Astrocyte (in vitro differentiated cells and primary cell): ENCODE measurements at regions not wholly inside any gene's neighbourhood (a gene's known extent, or its start where the extent isn't known, plus 50 kb on each side); places are given as distances from the start of the nearest gene placed in this dataset.

Source experiments
- DNase-seq: peaks from one replicate; pipeline ENCODE4 v3.0.0-alpha.2; 2010; ENCODE audit warnings: low read depth
- FAIRE-seq: peaks from 2 replicates; lab custom pipeline; 2011; peaks lifted over from hg19 to GRCh38; lab: Jason Lieb, UNC
- H2AFZ ChIP-seq: 2 replicates; pipeline ENCODE4 v1.6.0; 2012; ENCODE audit warnings: low read depth, low read length, inconsistent platforms
- H3K27ac ChIP-seq: 2 replicates; pipeline ENCODE4 v1.5.1; 2011; ENCODE audit warnings: low read depth, low read length, inconsistent platforms
- H3K27me3 ChIP-seq: 2 replicates; pipeline ENCODE4 v1.6.0; 2011; ENCODE audit warnings: low read length, inconsistent platforms; ENCODE audit not compliant: insufficient read depth
- H3K36me3 ChIP-seq: 2 replicates; pipeline ENCODE4 v1.5.1; 2011; ENCODE audit warnings: low read length, inconsistent platforms; ENCODE audit not compliant: insufficient read depth
- H3K4me1 ChIP-seq: 2 replicates; pipeline ENCODE4 v1.5.1; 2011; ENCODE audit warnings: low read length, inconsistent platforms; ENCODE audit not compliant: insufficient read depth
- H3K4me2 ChIP-seq: 2 replicates; pipeline ENCODE4 v1.6.0; 2012; ENCODE audit warnings: low read length, inconsistent platforms
- H3K4me3 ChIP-seq: 2 replicates; pipeline ENCODE4 v1.5.1; 2011; ENCODE audit warnings: low read depth, mild to moderate bottlenecking, low read length, inconsistent platforms; ENCODE audit not compliant: insufficient read depth
- H3K79me2 ChIP-seq: 2 replicates; pipeline ENCODE4 v1.6.0; 2012; ENCODE audit warnings: mild to moderate bottlenecking, low read length, inconsistent platforms; ENCODE audit not compliant: insufficient read depth
- H3K9ac ChIP-seq: 2 replicates; pipeline ENCODE4 v1.6.0; 2012; ENCODE audit warnings: mild to moderate bottlenecking, low read length, inconsistent platforms
- H3K9me3 ChIP-seq: 2 replicates; pipeline ENCODE4 v1.5.1; 2012; ENCODE audit warnings: low read depth, mild to moderate bottlenecking, low read length, inconsistent platforms; ENCODE audit not compliant: insufficient read depth
- H4K20me1 ChIP-seq: 2 replicates; pipeline ENCODE4 v1.6.0; 2012; ENCODE audit warnings: low read length, inconsistent platforms; ENCODE audit not compliant: insufficient read depth
- H3K27ac Mint-ChIP-seq: one replicate; pipeline ENCODE4 v1.8.0; 2021; ENCODE audit warnings: mild to moderate bottlenecking, mixed read lengths; ENCODE audit not compliant: unreplicated experiment
- H3K27me3 Mint-ChIP-seq: one replicate; pipeline ENCODE4 v1.8.0; 2021; ENCODE audit warnings: low read depth, mixed read lengths; ENCODE audit not compliant: unreplicated experiment
- H3K36me3 Mint-ChIP-seq: one replicate; pipeline ENCODE4 v1.8.0; 2021; ENCODE audit warnings: low read depth, mixed read lengths; ENCODE audit not compliant: unreplicated experiment
- H3K4me1 Mint-ChIP-seq: one replicate; pipeline ENCODE4 v1.8.0; 2021; ENCODE audit warnings: low read depth, mixed read lengths; ENCODE audit not compliant: unreplicated experiment
- H3K4me3 Mint-ChIP-seq: one replicate; pipeline ENCODE4 v1.8.0; 2021; ENCODE audit warnings: mild to moderate bottlenecking, moderate library complexity, mixed read lengths; ENCODE audit not compliant: unreplicated experiment
- H3K9me3 Mint-ChIP-seq: one replicate; pipeline ENCODE4 v1.8.0; 2021; ENCODE audit warnings: mild to moderate bottlenecking, mixed read lengths; ENCODE audit not compliant: unreplicated experiment
- CTCF ChIP-seq: IDR thresholded peaks from 2 replicates; pipeline ENCODE4 v1.5.1; 2011; ENCODE audit warnings: low read depth, mild to moderate bottlenecking, inconsistent platforms, low read length, moderate library complexity; ENCODE audit not compliant: insufficient read depth
- EZH2 ChIP-seq: IDR thresholded peaks from 2 replicates; pipeline ENCODE4 v1.6.1; 2012; ENCODE audit warnings: mild to moderate bottlenecking, low read length, inconsistent platforms; ENCODE audit not compliant: insufficient read depth

- H3K9me3 ChIP-seq: no peaks in the 10 kb centered on the region
- peak overlapping the region; percentile 24 for H2AFZ ChIP-seq
- Mint-ChIP-seq H3K36me3 (no peaks in the 10 kb centered on the region), H3K4me3 (no peak overlapping the region), H3K4me1 (peaks cover 21% of the 10 kb centered on the region), H3K27me3 (no peaks in the 10 kb centered on the region), H3K27ac (no peak overlapping the region), H3K9me3 (no peaks in the 10 kb centered on the region)
- no peak overlapping the region for H3K27ac ChIP-seq
- no peaks in the 10 kb centered on the region for H3K79me2 ChIP-seq
- H3K4me1 ChIP-seq: peaks cover 31% of the 10 kb centered on the region
- no peak for DNase-seq
- no peak overlapping the region for H3K9ac ChIP-seq
- H3K27me3 ChIP-seq: no peaks in the 10 kb centered on the region
- TF ChIP-seq EZH2 (no peak), CTCF (no peak)
- no peak overlapping the region for H3K4me3 ChIP-seq
- no peak overlapping the region for H3K4me2 ChIP-seq
- FAIRE-seq: no peak
- H3K36me3 ChIP-seq: no peaks in the 10 kb centered on the region
- H4K20me1 ChIP-seq: no peaks in the 10 kb centered on the region
Observed at GRCh38 chr18:22829781-22830180, 103.3 kb upstream of the RBBP8 start.

- FAIRE-seq: no peak
- Mint-ChIP-seq H3K9me3 (no peaks in the 10 kb centered on the region), H3K4me1 (peaks cover 21% of the 10 kb centered on the region), H3K4me3 (no peak overlapping the region), H3K27ac (no peak overlapping the region), H3K27me3 (no peaks in the 10 kb centered on the region), H3K36me3 (no peaks in the 10 kb centered on the region)
- Histone ChIP-seq H3K36me3 (no peaks in the 10 kb centered on the region), H2AFZ (no peak overlapping the region), H3K9ac (no peak overlapping the region), H3K9me3 (no peaks in the 10 kb centered on the region), H3K4me1 (peaks cover 31% of the 10 kb centered on the region), H3K79me2 (no peaks in the 10 kb centered on the region), H3K4me2 (no peak overlapping the region), H3K4me3 (no peak overlapping the region), H3K27me3 (no peaks in the 10 kb centered on the region), H4K20me1 (no peaks in the 10 kb centered on the region), H3K27ac (no peak overlapping the region)
- no peak for TF ChIP-seq CTCF
- no peak for TF ChIP-seq EZH2
- no peak for DNase-seq
Observed at GRCh38 chr18:22830511-22830910, 102.6 kb upstream of the RBBP8 start.

- Histone ChIP-seq H3K27me3 (no peaks in the 10 kb centered on the region), H4K20me1 (no peaks in the 10 kb centered on the region), H3K79me2 (no peaks in the 10 kb centered on the region), H2AFZ (no peak overlapping the region), H3K4me3 (no peak overlapping the region), H3K4me1 (peaks cover 28% of the 10 kb centered on the region), H3K36me3 (no peaks in the 10 kb centered on the region), H3K9ac (peak overlapping the region; percentile 17), H3K9me3 (no peaks in the 10 kb centered on the region), H3K27ac (peak overlapping the region; percentile 66), H3K4me2 (peak overlapping the region; percentile 46)
- TF ChIP-seq EZH2 (no peak), CTCF (no peak)
- Mint-ChIP-seq H3K9me3 (no peaks in the 10 kb centered on the region), H3K4me3 (no peak overlapping the region), H3K4me1 (peaks cover 21% of the 10 kb centered on the region), H3K27me3 (no peaks in the 10 kb centered on the region), H3K36me3 (no peaks in the 10 kb centered on the region), H3K27ac (peak overlapping the region; percentile 70)
- FAIRE-seq (peak; percentile 77), DNase-seq (peak; percentile 94)
Observed at GRCh38 chr18:22831441-22831904, 101.7 kb upstream of the RBBP8 start.
